NT2/D1 (cell line): ENCODE measurements at regions not wholly inside any gene's neighbourhood (a gene's known extent, or its start where the extent isn't known, plus 50 kb on each side); places are given as distances from the start of the nearest gene placed in this dataset.

Experiments used
- YY1 ChIP-seq: IDR thresholded peaks from 2 replicates; pipeline ENCODE4 v1.6.1; 2011; ENCODE audit not compliant: insufficient read length, insufficient read depth
- ZNF274 ChIP-seq: IDR thresholded peaks from 2 replicates; pipeline ENCODE4 v1.6.1; 2011; ENCODE audit warnings: mild to moderate bottlenecking, low read depth, low read length

DNA sequence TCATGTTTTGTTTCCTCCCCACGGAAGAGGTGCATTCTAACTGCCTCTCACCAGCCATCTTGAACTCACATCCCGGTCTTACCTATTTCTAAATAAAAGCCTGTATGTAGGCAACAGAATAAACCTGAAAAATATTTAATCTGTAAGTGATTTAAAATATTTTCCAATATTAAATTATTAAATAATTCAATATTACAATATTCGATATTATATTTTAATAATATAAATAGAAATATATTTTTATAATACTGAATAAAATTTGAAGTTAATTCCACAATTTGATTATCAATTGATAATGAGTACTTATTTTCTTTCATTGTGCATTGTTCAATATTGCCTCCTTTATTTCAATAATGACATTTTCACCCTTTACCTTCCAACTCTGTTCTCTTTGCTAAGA lies 404.4 kb downstream of the CYLC2 start:
- no peak for TF ChIP-seq YY1
- no peak for TF ChIP-seq ZNF274
